CD4-positive, alpha-beta T cell treated with Interleukin-6 for 4 hours (primary cell): ENCODE measurements at regions not wholly inside any gene's neighbourhood (a gene's known extent, or its start where the extent isn't known, plus 50 kb on each side); places are given as distances from the start of the nearest gene placed in this dataset.
"Not testable (repeated sequence)": the region's sequence is repeated elsewhere in the genome, so short reads cannot be mapped to it uniquely, and the experiment has no call there.

Source experiments
- DNase-seq: peaks from one replicate; pipeline ENCODE4 v3.0.0-alpha.2; 2020; ENCODE audit warnings: mixed read lengths

DNA sequence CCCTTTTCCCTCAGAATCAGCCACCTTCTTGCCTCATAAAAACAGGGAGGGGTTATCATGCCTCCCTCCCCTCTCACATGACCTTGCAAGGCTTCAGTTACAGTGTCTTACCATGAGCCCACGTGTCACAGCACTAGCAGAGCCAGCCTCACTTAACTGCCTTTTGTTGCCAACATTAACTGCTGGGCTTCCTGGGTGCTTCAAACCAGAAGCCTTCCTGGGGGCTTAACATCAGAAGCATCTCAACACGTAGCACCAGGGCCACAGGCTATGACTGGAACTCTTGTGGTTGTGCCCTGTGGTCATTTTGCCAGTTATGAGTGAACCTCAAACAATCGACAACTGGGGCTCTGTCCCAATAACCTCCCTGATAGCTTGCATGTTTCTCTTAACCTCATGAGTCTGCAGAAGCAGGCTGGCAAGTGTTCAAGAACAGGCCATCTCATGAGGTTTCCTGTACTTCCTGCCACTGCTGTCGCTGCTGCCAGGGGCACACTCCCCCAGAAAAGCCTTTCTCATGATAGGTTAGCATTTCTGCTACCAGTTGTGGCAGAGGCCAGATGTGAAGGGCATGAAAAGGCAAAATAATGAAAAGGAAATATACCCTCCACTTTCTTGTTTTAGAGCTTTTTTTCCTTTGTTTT lies 132.2 kb downstream of the GLUL start:
- peak; percentile 77 for DNase-seq

DNA sequence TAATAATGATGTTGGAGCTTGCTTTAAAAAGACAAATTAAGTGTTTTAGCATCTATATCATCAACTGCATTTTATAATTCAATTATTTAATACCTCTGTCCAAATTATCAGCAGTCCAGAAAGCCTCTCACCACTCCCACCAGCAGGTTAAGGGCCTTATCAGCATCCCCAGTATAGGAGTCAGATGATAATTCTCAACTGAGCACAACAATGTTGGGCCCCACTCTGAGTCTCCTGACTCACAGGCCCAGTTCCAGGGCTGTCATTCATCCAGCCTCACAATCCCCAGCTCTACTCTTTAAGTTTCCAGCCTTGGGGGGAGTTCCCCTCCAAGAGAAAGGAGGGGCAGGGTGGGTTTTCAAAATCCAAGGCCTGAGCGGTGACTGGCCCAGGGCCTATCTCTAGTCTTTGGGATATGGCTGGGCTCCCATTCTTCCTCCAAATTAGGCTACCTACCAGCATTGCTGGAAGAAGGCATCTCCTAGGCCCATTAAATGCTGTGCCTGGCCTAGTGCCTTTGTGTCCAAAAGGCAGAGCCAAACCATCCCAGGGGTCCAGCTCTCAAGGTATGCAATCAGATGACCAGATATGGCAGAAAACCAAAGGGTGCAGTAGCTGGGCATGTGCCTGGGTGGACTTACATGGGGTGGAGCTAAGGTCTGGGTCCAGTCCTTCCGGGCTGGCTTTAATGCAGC lies 134.1 kb downstream of the GLUL start:
- DNase-seq, result no peak

DNA sequence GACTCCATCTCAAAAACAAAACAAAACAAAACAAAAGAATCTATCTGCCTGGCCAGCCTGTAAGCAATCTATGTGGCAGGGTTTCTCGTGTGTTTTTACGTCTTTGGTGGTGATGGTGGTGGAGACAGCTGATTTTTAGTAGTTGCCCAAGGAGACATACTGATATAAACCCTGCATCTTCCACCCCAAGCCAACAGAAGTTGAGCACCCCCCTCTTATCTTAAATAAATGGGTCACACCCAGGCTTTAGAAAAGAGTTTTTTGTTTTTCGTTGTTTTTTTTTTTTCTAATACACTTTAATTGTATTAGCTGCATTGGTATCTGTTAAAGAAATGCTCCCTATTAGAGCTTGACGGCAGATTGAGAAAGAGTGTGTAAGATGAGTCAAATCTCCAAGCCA lies 134.7 kb downstream of the GLUL start:
- no peak for DNase-seq

DNA sequence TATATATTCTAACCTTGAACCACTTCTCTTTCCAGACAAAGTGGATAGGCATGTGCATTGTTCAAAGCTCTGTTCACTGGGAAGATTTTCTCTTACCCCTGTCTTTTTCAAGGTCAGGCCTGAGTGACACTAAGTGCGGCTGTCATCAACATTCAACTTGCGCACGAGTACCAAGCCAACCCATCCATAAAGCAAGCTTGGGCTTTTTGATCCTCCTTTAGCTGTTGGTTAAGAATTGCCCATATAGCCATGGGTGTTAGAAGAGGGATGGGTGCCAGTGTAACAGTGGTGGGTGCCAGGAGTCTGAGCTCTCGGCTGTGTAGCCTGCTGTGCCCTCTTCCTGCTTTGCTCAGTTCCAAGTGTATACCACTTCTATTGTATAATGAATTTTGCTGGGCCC lies 136.1 kb downstream of the GLUL start:
- DNase-seq, result no peak

DNA sequence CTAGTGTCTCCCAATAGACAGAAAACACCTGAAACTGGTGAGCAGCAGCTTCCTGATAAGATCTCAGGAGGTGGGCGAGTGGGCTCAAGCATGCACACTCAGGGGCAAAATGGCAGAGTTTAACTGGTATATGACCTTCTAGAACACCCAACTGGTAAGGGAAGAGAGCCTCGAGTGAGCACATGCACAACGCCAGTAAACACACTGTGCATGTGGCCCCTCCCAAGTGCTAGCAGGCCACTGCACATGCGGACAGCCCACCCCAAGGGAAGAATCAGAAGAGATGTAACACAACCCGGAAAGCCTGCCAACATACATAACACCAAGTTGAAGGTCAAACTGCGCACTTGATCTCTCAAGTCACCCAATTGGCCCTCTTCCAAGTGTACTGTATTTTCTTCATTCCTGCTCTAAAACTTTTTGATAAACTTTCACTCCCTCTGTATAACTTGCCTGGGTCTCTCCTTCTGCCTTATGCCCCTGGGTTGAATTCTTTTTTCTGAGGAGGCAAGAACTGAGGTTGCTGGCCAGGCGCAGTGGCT lies 138.2 kb downstream of the GLUL start:
- DNase-seq, result no peak

DNA sequence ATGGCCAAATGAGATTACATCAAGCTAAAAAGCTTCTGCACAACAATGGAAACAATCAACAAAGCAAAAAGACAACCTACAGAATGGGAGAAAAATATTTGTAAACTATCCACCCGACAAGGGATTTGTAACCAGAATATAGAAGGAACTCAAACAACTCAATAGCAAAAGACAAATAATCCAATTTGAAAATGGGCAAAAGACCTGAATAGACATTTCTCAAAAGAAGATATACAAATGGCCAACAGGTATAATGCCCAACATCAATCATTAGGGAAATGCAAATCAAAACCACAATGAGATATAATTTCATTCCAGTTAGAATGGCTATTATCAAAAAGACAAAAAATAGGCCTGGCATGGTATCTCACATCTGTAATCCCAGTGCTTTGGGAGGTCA lies 140.0 kb downstream of the GLUL start:
- no peak for DNase-seq

DNA sequence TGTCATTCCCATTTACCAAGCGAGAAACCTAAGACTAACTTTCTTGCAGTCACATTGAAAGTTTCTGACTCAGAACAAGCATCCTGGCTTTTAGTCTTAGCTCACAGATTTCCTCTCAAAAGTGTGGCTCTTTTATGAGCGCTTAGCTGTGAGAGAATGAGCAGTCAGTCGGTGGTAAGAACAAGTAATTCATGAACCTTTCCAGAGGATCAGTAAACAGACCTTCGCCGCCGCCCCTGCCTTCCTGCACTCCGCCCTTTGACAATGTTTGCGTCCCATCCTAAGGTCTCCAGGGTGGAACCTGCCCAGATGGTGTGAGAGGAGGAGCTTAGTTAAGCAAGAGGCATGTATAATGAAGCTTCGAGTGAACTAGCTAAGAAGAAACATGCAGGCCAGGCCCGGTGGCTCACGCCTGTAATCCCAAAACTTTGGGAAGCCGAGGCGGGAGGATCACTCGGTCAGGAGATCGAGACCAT lies 142.4 kb downstream of the GLUL start:
- no peak for DNase-seq

DNA sequence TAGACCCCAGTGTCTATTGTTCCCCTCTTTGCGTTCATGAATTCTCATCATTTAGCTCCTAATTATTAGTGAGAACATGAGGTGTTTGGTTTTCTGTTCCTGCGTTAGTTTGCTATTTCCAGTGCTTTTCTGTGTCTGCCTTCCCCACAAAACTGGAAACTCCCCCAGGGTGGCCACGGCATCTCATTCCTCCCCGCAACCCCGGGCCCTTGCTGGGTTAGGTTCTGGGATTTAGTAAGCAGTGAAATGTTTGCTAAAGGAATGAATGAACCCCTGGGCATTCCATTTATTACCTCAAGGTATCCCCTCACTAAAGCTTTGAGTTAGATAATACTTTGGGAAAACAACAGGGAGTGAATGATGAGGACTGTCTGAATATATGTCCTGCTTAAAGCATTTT lies 142.9 kb downstream of the GLUL start:
- no peak for DNase-seq

DNA sequence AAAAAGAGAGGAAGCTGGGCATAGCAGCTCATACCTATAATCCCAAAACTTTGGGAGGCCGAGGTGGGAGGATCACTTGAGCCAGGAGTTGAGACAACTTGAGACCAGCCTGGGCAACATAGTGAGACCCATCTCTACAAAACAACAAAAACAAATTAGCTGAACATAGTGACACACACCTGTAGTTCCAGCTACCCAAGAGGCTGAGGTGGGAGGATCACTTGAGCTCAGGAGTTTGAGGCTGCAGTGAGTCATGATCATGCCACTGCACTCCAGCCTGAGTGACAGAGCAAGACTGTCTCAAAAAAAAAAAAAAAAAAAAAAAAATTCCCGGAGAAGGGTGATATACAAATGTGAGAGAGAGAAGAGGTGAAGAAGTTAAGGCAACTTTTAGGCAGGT lies 143.8 kb downstream of the GLUL start:
- not testable (repeated sequence) for DNase-seq

DNA sequence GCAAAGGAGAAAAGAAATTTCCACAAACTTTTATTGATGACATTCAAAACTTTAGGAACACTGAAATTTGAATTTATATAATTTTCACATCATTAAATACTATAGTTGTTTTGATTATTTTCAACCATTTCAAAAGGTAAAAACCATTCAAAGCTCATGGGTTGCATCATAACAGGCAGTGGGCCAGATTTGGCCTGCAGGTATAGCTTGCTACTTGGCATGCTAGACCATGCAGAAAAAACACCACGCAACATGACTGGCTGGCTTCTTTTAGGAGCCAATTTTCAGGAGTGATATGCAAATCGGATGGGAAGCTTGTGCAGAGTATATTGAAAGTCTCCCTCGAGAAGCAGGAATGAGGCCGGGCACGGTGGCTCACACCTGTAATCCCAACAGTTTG lies 144.8 kb downstream of the GLUL start:
- no peak for DNase-seq

DNA sequence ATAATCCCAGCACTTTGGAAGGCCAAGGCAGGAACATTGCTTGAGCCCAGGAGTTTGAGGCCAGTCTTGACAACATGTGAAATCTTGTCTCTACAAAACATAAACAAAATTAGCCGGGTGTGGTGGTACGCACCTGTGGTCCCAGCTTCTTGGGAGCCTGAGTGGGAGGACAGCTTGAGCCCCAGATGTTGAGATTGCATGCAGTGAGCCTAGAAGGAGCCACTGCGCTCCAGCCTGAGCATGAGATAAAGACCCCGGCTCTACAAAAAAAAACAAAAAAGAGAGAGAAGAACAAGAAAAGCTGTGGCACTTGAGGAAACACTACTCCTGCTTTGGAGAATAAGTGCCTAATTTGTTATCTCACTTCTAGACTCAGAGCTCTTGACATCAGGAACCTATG lies 146.6 kb downstream of the GLUL start:
- DNase-seq, result no peak

DNA sequence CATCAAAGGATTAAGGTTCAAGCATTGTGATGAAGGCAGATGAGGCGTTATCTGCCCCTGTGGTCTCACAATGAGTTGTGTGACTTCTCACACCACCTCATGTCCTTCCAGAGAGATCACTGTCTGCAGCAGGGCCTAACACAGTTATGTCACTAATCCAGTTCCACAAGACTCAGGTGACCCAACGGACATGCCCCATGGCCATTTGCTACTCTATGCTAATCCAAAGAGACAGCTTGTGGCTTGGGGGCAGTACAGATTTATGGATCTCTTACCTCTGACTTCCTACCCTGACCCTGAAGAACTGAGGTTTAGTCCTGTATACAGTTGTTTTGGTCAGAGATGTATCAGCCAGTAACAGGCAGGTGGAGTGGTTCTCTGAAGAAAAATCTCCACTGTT lies 147.1 kb downstream of the GLUL start:
- DNase-seq, result no peak

DNA sequence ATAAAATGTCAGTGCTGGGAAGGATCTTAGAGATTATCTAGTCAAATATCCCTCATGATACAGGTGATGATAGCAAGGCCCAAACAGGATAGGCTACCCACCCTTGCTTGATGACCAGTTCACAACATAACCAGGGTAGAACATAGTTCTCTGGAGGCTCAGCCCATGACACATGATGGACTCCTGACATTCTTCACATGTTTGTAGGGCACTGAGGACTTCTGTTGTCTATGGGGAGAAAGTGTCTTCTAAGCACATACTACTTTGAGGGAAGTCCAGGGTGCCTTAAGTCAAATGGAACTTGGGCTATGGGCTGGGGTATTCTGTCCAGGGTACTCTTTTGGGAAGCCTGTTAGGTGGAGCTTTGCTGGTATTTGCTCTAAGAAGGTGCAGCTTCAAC lies 148.9 kb downstream of the GLUL start:
- DNase-seq, result no peak

DNA sequence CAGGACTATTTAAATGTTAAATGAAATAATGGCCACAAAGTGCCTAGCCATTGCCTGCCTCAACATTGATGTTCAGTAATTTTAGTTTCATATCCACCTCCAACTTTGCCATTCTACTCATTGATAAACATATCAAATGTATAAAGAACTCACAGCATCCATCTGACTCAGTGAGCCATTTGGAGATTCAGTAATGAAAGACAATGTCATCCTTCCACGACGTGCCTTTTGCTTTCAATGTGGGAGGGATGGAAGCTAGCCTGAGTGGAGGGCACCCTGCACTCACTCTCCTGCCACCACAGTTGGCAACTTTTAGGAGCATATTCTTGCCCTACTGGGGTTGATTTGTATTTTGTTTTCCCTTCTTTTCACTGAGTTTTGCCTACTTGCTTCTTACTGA lies 151.5 kb downstream of the GLUL start:
- DNase-seq, result no peak

DNA sequence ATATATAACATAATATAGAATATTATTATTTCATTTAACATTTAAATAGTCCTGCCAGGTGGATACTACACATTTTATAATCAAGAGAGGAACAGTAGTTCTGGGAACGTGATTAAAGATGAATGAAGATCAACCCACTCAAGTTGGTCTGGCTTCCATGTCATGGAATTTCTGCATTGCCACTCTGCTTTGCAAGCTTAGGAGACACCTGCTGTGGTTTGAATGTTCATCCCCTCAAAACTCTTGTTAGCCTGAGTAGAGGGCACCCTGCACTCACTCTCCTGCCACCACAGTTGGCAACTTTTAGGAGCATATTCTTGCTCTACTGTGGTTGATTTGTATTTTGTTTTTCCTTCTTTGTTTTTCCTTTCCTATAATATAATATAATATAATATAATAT lies 153.2 kb downstream of the GLUL start:
- DNase-seq, result no peak

DNA sequence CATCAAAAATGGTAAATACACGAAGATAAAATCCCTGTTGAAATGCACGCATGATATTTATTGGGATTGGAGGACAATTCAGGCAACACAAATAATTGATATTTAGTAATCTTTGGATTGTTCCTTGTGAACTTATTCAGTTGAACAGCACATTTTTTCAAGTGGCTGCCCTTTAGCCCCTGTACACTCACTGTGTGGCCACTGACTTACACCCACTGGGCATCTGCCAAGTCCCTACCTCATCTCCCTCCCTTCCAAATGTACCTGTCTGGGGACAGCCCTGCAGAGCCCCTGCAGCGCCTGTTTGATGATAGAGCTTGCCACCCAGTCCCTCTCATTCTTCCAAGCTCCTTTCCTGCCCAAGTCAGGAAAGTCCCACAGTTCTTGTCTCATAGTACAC lies 154.3 kb downstream of the GLUL start:
- no peak for DNase-seq

DNA sequence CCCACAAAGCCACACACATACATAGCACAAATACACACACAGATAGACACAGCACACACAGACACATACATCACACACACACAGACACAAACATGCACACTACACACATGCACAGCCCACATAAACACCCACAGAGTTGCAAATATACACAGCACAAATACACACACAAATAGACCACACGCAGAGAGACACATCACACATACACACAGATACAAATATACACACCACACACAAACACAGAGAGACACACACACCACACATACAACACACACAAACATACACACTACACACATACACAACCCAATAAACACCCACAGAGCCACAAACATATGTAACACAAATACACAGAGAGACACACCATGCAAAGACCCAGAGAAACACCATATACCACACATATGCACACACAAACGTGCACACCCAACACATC lies 154.9 kb downstream of the GLUL start:
- no peak for DNase-seq

DNA sequence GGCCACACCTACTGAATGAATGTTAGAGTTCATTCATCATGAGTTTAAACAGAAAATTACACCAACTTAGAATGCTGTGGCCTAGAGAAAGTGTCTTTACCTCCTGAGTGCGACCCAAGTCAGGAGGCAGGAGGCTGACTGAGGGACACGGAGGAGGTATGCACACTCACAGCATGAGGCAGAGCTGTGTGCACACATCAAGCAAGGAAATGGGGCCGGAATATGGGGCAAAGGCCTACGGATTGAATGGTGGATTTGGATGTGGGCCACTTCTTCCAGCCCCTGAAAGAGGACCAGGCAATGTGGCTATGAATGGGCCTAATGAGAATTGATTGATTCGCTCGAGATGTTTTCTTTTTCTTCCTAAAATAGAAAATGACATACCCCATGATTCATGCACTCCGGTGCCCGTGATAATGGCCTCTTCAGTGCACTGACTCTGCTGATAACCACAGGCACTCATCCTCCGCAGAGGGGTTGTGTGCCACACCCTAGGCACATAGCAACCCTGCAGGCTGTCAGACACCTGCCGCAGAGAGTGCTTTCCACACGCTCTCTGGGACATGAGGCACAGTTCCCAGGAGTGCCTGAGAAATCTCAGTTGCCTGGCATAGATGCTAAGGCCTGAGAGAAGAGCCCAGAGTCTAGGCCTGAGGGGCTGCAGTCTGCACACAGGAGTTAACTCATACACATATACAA lies 155.5 kb downstream of the GLUL start:
- DNase-seq, result no peak

DNA sequence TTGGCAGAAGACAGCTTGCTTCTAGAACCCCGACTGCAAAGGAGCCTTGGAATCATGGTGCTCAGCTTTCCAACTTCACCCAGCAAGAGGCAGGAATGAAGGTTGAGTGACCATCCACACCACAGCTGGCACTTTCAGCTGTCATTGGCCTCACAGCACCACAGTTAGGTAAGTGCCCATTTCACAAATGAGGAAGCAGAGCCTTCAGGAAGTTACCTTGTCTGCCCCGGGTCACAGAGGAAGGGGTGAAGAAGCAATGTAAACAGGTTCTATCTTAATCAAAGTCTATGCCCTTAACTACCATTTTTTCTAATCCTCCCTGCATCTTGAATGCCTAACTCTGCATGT lies 156.0 kb downstream of the GLUL start:
- no peak for DNase-seq

DNA sequence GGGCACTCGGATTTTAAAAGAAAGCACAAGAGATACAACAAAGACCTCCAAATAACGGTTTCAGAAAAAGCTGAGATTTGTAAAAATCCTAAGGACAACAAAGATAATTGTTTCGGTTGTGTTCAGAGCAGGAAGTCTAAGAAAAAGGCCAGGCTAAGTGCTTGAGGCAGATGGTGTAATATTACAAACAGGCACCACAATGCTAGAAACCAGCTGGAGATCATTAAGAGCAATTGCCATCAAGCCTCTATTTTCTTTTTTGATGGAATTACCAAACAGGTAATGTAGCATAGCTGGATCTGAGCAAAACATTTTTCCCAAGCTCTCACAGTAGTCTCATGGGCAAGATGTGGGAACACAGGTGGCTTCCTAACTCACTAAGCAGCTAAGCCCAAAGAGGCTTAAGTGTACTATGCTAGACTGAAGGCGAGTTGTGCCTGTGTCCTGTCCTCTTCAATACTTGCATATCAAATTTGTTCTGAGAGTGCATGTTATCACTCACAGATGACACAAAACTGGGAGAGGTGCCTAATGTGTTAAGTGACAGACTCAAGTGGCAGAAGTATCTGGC lies 161.6 kb downstream of the GLUL start:
- DNase-seq, result no peak

DNA sequence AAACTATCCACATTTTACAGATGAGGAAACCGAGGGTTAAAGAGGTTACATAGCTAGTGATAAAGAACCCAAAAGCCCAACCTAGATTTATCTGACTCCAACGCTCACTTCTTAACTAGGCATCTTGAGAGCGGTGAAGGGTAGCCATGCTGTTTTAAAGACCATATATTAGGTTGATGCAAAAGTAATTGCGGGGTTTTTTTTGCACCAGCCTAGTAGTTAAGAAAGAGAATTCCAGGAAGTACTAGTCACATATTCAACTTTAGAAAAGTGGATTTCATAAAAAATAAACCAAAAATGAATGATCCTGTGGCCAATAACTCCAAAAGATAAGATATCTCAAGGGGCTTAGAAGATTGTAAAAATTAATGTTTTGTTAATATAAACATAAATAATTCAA lies 162.1 kb downstream of the GLUL start:
- DNase-seq, result no peak

DNA sequence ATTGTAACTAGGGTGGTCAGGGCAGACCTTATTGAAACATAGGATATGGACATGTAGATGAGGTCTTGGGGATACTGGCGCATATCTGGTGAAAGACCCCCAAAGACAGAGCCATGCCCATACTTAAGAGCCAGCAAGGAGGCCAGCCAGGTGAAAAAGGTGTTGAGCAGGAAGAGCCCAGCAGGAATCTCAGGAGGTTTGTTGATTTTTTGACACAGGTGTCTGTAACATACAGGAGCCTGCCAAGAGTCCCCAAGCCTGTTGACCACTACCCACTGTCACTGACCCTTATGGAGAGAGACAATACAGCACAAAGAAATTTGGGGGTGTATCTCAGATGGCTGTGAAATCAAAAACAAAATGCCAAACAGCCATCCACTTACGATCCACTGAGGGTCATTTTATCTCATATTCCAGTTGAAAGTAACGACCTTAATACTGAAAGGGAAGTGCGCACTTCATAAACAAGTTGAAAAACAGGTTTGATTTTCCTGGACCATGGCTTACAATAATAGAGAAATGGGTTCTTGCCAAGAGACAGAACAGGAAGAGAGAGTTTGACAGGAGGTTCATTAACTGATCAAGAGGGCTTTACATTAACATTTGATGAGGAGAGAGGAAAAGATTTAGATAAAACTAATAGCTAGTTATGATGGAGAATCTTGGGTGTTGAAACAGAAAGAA lies 163.6 kb downstream of the GLUL start:
- DNase-seq, result no peak

DNA sequence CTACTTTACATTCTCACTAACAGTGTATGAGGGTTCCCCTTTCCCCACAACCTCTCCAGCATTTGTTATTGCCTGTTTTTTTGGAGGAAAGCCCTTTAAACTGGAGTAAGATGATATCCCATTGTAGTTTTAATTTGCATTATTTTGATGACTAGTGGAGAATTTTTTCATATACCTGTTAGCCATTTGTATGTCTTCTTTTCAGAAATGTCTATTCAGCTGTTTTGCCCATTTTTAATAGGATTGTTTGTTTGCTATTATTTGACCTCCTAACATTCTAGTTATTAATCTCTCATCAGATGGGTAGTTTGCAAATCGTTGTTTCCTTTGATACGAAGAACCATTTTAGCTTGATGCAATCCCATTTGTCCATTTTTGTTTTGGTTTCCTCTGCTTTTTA lies 165.0 kb downstream of the GLUL start:
- no peak for DNase-seq
